ENCODE measurements at regions not wholly inside any gene's neighbourhood (a gene's known extent, or its start where the extent isn't known, plus 50 kb on each side); places are given as distances from the start of the nearest gene placed in this dataset.
"Not testable (repeated sequence)": the region's sequence is repeated elsewhere in the genome, so short reads cannot be mapped to it uniquely, and the experiment has no call there.

DNA sequence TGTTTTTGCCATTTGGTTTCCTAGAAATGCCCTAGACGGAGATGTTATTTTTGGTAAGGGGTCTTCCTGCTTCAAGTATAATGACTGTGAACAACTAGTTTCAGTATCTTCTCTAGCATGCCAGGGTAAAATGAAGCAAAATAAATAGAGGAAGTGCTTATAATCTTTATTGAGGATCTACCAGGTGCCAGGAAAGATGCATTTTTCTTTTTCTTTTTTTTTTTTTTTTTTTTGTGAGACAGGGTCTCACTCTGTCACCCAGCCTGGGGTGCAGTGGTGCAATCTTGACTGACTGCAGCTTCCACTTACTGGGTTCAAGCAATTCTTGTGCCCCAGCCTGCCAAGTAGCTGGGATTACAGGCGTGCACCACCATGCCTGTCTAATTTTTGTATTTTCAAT is 146.6 kb upstream of the GRK3 start:
- DNase-seq (ENCODE audit: low read depth in 2 of 2), result not testable (repeated sequence)

DNA sequence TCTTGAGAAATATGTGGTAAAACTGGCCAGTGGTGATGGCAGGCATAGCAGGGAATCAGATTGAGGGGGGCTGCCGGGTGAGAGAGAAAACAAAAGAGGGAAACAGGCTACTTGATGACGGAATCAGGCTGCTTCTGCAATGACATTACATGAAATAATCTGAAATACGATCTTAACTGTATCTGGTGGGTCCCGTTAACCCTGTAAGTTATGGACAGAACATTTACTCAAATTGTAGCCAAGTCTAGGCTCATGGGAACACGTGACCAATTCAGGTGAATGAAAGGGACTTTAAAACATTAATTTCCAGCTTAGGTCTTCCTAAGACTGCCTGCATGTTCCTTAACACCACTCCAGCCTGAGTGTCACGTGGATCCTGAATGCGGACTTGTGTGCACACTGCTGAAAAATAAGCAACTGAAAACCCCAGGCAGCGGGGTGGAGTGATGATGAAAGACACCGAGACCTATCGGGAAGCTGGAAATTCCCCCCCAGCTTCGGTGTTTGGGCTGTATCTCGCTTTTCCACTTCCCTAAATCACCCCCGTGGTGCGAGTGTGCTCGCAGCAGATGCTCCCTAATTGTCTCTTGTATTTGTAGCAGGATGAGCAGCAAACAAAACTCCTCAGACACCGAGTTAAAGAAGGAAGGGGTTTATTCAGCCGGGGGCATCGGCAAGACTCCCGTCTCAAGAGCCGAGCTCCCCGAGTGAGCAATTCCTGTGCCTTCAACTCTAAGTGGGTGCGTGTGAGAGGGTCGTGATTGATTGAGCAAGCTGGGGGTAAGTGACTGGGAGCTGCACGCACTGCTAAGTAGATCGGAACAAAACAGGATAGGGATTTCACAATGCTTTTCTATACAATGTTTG is 145.0 kb upstream of the GRK3 start:
- no peak for DNase-seq (ENCODE audit: low read depth in 2 of 2)

DNA sequence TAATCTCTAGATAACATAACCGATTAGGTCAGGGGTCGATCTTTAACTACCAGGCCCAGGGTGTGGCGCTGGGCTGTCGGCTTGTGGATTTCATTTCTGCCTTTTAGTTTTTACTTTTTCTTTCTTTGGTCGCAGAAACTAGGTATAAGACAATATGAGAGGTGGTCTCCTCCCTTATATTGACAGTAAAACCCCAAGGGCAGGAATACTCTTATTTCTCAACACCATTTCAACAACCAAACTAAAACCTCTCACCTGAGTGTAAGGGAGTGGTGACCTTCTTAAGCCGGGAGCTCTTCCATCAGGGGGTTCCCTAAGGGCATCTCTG is 144.4 kb upstream of the GRK3 start:
- not testable (repeated sequence) for DNase-seq (ENCODE audit: low read depth in 2 of 2)

DNA sequence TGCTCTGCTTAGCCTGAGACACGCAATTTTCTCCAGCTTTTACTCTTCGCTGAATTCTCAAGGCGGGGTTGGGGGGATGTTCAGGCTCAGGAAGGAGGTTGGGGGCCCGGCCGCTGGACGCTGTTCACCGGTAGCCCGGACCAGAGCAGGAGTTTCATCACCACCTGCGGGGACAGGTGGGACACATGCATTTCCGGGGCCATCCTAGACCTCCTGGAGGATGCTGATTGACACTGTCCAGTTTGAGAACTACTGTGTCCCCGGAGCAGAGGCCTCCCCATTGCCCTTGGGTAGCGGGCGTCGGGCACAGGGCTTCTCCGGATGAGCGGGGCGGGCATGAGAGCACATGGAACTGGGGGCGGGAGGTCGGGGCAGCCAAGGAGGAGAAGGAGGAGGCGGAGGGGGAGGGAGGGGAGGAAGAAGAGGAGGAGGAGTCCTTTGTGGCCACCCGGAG is 144.0 kb upstream of the GRK3 start:
- no peak for DNase-seq (ENCODE audit: low read depth in 2 of 2)

DNA sequence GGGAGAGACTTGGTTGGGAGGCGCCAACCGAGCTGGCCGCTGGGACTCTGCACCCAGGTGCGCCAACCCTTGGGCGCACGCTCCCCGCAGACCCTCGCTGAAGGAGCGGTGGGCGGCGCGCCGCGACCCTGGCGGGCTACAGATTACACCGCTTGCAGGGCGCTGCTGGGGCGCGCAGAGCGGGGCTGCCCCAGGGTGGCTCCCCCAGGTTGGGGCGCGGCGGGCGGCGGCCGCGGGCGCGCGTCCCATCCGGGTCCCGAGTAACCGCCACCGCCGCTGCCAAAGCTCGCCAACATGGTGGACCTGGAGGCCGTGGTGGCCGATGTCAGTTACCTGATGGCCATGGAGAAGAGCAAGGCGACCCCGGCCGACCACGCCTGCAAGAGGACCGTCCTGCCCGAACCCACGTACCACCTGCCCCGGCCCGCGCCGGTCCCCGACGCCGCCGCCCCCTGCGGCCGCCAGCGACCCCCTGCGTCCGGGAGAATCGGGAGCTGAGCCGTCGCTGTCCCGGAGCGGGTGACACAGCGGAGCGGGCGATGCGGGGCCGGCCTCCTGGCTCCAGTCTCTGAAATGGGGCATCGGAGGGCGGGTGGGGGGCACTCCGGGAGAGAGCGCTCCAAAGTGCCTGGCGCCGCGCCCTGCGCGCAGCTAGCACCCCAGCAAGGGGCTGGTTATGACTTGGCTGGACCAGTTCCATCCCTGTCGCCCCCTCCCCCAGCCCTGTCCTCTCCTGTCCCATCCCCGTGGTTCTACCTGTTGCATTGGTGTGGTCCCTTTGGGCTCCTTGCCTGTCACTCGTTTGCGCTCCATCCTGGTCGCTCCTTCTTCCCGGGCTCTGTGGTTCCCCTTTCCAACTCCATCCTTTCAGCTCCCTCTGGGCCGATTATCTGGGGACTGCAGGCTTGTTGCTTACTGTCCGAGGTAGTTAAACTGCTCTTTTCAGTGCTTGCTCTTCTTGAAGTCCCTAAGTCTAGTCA is 143.3 kb upstream of the GRK3 start:
- no peak for DNase-seq (ENCODE audit: low read depth in 2 of 2)

DNA sequence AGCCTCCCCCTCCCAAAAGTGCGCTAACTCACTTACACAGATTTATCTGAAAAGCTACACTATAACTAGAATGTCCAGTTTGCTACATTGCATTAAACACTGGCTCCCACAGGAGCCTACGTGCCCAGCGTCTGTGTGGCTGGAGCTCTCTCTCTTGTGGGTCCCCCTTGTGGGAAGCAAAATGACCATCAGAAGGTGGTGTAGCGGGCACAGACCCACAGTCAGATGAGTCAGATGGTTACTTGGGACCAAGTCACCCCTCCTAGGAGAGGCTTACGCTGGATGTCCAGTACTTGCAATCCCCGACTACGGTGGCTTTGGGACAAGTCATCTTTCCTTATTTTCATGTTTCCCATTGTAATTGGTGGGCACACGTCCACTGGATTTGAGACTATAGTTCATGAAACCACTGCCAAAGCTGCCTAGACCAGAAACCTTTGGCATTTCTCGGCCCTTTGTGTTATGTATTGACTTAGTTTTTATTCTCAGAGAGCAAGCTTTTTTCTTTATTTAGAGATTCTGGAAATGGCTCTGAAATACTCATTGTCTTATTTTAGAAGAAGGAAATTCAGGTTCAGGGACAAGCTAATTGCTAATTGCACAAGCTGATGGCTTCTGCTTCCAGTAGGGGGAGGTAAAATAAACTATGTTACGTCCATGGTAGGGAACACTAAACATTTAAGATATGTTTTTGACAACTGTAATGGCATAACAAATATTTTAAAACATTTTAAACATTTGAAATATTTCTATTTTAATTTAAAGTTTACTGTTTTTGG is 137.8 kb upstream of the GRK3 start:
- not testable (repeated sequence) for DNase-seq (ENCODE audit: low read depth in 2 of 2)

DNA sequence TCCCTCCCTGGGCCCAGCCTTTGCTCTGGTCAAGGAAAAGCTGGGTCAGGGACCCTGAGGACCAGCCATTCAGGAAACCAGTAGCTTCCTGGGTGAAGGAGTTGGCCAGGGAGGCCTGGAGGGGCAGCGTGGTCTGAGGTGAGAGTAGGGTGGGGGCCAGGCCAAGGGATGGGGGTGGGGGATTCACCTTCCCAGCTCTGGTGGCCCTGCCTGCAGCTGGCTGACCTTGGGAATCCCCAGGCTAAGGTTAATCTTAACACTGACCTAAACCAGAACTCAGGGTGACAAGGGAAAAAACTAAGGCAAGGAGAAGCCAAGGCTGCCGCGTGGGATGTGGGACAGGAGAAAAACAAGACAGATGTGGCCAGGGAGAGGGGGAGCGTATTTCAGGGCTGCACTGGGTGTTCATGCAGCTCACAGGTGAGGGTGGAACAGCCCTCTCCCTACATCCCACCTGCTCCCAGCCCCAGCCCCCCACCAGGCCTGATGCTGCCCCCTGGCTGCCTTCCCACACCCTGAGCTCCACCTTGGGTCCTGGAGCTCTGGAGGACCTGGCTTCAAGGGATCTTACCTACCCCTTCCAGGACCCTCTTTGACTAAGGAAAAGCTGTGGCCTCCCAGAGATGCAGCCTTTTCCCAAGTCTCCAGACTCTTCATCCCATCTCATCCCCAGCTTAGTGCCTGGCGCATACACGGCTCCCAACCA is 132.7 kb upstream of the GRK3 start:
- DNase-seq (ENCODE audit: low read depth in 2 of 2), result not testable (repeated sequence)

DNA sequence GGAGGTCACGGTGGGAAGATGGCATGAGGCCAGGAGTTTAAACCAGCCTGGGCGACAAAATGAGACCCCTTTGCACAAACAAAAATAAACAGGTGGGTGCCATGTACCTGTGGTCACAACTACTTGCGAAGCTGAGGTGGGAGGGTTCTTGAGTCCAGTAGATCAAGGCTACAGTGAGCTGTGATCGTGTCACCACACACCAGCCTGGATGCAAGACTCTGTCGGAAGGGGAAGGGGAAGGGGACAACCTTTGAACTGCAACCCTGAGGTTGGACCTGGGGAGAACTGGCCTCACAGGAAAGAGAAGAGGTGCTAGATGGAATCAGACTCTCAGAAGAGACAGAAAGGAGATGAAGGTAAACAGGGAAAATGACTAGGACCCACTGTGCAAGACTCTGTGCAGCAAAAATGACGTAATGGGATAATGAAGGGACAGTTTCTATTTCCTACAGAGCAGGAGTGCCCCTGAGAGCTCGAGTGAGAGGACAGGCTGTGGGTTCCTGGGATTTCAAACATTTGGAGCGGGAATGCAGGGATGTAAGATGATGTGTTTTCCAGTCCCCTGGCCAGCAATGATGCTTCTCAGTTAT is 131.0 kb upstream of the GRK3 start:
- not testable (repeated sequence) for DNase-seq (ENCODE audit: low read depth in 2 of 2)

DNA sequence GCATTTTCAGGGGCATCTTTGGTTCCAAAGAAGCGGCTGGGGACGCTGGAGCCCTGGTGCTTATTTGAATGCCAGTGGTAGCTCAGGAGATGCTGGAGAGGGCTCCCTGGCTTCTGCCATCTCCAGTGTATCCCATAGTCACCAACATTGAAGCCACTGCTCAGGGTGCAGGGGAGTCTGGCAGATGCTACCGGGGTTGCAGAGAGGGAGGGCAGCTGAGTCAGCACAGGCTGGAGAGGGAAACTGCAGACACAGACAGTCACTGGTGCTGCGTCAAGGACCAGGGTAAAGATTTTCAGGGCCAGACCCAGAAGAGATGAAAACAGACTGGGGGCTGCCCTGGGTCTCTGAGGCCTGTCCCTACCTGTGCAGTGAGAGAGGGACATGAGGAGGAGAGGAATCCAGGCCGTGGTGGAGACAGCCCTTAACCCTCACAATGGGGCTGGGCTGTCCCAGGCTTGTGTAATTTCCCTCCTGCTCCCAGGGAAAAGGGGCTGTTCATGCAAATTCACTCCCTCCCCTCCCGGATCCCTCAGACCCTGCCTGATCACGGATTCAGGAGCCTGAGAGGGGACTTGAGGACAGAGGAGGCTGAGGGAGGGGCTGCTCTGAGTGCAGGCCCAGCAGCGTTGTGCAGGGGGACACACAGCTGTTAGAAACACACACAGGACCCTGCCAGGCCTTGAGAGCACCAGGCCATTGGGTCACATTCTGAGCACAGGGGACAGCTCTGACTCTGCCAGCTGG is 126.9 kb upstream of the GRK3 start:
- DNase-seq (ENCODE audit: low read depth in 2 of 2), result no peak

DNA sequence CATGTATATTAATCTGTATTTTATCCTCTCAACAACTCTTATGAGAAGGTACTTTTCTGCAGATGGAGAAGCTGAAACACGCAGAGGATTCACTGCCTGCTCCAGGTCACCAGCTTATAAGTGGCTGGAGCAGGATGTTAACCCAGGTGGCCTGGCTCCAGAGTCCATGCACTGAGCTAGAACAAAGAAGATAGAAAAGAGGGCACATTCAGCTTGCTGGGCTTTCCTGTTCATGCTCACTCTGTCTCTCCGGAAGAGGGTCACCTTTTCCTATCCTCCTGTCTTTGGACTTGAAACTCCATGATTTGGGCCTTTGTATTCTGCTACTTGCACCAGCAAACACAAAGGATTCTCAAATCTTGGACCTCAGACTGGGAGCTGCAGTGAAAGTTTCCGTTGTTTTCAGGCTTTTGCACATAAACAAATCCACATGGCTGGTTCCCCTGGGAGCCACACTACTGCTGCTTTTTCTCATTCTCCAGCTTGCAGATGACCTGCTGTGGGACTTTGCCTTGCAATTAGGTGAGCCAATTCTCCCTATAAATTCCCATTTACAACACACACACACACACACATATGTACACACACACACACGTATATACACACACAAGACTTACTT is 117.3 kb upstream of the GRK3 start:
- DNase-seq (ENCODE audit: low read depth in 2 of 2), result no peak

DNA sequence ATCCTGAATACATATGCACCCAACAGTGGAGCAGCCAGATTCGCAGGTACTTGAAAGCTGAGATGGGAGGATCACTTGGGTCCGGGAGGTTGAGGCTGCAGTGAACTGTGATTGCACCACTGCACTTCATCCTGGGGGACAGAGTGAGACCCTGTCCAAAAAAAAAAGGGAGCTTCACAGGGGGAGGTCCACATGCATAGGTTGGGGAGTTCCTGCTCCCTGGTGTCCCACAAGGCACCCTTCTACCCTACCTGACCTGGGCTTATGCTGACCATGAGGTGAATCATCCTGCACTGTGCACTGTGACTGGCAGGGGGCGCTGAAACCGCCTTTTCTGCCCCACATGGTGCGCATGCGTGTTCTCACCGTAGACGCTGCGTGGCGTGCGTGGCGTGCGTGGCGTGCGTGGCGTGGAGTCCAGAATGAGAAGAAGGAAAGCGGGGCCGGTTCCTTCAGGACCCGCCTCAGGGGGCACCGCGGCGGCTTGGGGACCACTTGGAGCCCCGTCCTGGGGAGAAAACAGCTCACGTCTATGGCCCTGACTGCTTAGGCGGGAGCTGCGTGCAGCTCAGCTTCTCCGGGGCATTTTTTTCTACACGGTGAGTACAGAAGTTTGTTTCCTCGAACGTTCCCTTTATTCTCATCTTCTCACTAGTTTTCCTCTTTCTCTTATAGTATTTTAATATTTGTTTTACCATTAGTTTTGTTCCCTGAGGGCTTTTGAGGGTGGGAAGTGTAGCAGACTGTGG is 116.6 kb upstream of the GRK3 start:
- DNase-seq (ENCODE audit: low read depth in 2 of 2), result peak; percentile 86 to 87

DNA sequence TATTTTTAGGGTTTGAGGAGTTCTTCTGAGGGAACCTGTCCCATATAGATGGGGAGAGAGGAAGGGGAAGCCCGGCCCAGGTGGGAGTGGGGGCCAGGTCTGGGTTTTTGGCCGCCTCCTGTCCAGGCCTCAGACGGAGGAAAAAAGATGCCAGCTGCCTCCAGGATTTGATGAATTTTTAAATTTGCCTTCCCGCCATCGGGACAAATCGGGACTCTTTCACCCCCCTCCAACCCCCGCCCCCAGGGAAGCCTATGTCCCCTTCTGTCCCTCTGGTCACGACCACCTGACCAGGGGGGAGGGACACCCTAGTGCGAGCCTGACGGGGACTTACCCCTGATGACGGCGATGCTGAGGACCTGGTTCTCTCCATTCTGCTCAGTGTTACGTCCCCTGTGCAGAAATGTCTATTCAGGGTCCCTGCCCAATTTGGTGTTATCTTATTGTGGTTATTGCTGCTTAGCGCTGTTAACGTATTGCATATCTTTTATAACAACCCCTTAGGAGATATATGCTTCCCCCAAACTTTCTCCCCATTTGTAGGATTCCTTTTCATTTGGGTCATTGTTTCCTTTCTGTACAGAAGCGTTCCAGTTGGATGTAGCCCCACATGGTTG is 115.9 kb upstream of the GRK3 start:
- no peak for DNase-seq (ENCODE audit: low read depth in 2 of 2)

DNA sequence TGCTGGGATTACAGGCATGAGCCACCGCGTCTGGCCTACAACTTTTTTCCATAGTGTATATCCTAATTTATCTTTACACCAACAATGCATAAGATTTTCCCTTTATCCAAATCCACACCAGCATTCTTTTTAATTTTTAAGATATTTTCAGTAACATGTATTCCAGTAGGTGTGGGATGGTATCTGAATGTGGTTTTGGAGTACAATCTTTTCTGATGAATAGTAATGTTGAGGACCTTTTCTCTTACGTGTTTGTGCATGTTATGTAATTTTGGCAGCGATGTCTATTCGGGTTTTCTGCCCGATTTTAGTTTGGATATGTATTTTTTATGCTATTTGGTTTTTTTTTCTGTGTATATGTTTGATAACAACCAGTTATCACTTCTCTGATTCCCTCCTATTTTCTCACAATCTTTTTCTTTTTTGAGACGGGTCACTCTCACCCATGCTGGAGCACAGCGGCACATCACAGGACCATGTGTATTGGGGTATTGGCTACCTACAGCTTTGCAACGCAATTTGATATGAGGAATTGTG is 114.6 kb upstream of the GRK3 start:
- DNase-seq (ENCODE audit: low read depth in 2 of 2), result no peak

DNA sequence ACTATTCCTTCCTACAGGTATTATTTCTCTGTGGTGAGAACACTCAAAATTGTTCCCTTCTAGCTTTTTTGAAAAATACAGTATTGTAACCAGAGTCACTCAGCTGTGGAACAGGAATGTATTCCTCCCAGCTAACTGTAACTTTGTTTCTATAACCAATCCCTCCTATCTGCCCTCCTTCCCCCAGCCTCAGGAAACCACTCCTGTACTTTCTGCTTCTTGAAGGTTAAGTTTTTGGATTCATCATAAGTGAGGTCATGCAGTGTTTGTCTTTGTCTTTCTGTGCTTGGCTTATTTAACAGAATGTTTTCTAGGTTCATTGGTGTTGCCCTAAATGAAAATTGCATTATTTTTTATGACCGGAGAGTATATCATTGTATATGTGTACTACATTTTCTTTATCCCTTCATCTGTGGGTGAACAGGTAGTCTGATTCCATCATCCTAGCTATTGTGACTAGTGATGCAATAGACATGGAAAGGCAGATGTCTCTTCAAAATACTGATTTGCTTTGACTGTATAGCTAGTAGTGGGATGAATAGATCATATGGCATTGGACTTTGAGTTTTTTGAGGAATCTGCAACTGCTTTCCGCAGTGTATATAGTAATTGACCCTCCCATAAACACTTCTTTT is 112.9 kb upstream of the GRK3 start:
- DNase-seq (ENCODE audit: low read depth in 2 of 2), result no peak

DNA sequence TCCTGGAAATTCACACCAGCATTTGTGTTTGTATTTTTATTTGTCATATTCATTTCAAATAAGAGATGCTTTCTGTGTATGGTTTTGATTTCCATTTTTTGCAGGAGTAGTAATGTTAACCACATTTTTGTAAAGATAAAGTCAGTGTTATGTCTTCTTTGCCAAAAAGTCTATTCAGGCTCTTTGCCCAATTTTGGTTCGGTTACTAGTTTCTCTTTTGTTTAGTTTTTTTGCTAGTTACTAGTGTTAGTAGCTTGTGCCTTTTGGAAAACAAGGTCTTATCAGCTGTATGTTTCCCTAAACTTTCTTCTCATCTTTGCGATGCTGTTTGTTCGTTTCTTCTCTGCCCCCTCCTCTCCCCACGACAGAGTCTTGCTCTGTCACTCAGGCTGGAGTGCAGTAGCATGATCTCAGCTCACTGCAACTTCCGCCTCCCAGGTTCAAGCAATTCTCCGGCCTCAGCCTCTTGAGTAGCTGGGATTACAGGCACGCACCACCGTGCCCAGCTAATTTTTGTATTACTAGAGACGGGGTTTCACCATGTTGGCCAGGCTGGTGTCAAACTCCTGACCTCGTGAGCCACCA is 112.3 kb upstream of the GRK3 start:
- no peak for DNase-seq (ENCODE audit: low read depth in 2 of 2)

DNA sequence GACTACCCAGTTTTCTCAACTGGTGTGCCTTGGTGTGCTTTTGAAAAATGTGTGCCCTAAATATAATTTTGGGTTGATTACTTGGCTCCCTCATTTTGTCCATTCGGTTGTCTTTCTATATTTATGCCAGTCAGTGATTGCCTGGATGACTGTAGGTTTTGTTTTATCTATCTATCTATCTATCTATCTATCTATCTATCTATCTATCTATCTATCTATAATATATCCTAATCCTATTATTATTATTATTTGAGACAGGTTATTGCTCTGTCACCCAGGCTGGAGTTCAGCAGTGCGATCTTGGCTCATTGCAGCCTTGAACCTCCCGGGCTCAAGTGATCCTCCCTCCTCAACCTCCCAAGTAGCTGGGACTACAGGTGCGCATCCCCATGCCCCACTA is 111.4 kb upstream of the GRK3 start:
- no peak for DNase-seq (ENCODE audit: low read depth in 2 of 2)

DNA sequence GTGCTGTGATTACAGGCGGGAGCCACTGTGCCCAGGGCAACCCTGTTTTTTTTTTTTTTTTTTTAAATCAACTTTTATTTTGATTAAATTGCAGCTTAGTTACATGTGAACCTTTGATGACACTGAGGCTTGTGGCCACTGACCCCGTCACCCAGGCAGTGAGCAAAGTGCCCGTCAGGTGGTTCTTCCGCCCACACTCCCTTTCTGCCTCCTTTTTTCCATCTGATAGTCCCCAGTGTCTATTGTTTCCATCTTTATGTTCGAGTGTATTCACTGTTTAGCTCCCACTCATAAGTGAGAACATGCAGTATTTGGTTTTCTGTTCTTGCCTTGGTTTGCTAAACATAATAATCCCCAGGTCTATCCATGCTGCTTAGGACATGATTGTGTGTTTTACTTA is 110.9 kb upstream of the GRK3 start:
- no peak for DNase-seq (ENCODE audit: low read depth in 2 of 2)
